HCT116 (cell line): ENCODE measurements at regions not wholly inside any gene's neighbourhood (a gene's known extent, or its start where the extent isn't known, plus 50 kb on each side); places are given as distances from the start of the nearest gene placed in this dataset.

Experiments
- EGR1 ChIP-seq: IDR thresholded peaks from 2 replicates; pipeline ENCODE4 v1.6.1; 2012; ENCODE audit warnings: low read depth
- EZH2 ChIP-seq: fragments of 200-600 bp; sonication (generic); IDR thresholded peaks from 2 replicates; pipeline ENCODE4 v1.6.1; 2017; ENCODE audit warnings: antibody characterized with exemption, mixed run types
- POLR2AphosphoS5 ChIP-seq: IDR thresholded peaks from 2 replicates; pipeline ENCODE4 v1.6.1; 2011; ENCODE audit warnings: mild to moderate bottlenecking, low read depth, low read length, moderate library complexity
- SP1 ChIP-seq: IDR thresholded peaks from 2 replicates; pipeline ENCODE4 v1.6.1; 2012; ENCODE audit warnings: low read depth
- YY1 ChIP-seq: IDR thresholded peaks from 2 replicates; pipeline ENCODE4 v1.6.1; 2011; ENCODE audit warnings: low read length, low read depth, moderate library complexity, mild to moderate bottlenecking; ENCODE audit not compliant: insufficient replicate concordance; ENCODE audit errors: extremely low read depth
- TF ChIP-seq, protein P1 (sequence below), 3 experiments: fragments of 200-600 bp in 1 of 3; sonication (generic) in 1 of 3; IDR thresholded peaks in 2 of 3; conservative IDR thresholded peaks in 1 of 3; 2 replicates each; pipeline ENCODE4 v1.5.1; 2012 to 2017; ENCODE audit warnings: low read depth in 2 of 3, low read length in 2 of 3, antibody characterized with exemption in 1 of 3, borderline replicate concordance in 1 of 3, control low read depth in 1 of 3, mild to moderate bottlenecking in 1 of 3, mixed read lengths in 1 of 3, mixed run types in 1 of 3, moderate library complexity in 1 of 3; ENCODE audit not compliant: insufficient read depth in 1 of 3
- TF ChIP-seq, protein P2 (sequence below): IDR thresholded peaks from 2 replicates; pipeline ENCODE4 v1.6.1; 2012
- TF ChIP-seq, protein P3 (sequence below): IDR thresholded peaks from 2 replicates; pipeline ENCODE4 v1.6.1; 2012; ENCODE audit warnings: low read depth

DNA sequence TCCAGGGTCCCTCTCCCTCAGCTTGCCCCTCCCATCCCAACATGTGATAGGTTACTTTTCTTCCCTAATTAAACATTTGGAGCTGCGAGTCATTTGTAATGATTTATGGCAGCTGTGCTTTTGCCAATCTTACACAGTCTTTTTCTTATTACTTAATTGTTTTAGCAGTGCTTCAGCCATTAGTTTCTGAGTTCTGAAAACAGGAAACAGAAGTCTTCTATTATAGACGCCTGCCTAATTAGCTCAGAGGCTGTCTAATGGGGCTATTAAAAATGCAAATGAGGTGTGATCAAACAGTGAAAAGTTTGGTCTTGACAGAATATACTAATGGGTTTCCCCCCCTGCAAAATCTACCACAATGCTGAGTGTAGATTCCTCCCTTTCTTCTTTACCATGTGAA lies 388.3 kb upstream of the CELF4 start:
- TF ChIP-seq, protein P1, sequence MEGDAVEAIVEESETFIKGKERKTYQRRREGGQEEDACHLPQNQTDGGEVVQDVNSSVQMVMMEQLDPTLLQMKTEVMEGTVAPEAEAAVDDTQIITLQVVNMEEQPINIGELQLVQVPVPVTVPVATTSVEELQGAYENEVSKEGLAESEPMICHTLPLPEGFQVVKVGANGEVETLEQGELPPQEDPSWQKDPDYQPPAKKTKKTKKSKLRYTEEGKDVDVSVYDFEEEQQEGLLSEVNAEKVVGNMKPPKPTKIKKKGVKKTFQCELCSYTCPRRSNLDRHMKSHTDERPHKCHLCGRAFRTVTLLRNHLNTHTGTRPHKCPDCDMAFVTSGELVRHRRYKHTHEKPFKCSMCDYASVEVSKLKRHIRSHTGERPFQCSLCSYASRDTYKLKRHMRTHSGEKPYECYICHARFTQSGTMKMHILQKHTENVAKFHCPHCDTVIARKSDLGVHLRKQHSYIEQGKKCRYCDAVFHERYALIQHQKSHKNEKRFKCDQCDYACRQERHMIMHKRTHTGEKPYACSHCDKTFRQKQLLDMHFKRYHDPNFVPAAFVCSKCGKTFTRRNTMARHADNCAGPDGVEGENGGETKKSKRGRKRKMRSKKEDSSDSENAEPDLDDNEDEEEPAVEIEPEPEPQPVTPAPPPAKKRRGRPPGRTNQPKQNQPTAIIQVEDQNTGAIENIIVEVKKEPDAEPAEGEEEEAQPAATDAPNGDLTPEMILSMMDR (IDR thresholded peaks at IDR 0.05 in 2 of 3, conservative IDR thresholded peaks at IDR 0.05 in 1 of 3; ENCODE audit: borderline replicate concordance in 1 of 3, insufficient read depth in 1 of 3, low read depth in 2 of 3, low read length in 2 of 3): no peak
- no peak for TF ChIP-seq POLR2AphosphoS5
- TF ChIP-seq, protein P2, sequence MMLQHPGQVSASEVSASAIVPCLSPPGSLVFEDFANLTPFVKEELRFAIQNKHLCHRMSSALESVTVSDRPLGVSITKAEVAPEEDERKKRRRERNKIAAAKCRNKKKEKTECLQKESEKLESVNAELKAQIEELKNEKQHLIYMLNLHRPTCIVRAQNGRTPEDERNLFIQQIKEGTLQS: no peak
- TF ChIP-seq SP1: no peak
- TF ChIP-seq EZH2: no peak
- no peak for TF ChIP-seq YY1
- TF ChIP-seq, protein P3, sequence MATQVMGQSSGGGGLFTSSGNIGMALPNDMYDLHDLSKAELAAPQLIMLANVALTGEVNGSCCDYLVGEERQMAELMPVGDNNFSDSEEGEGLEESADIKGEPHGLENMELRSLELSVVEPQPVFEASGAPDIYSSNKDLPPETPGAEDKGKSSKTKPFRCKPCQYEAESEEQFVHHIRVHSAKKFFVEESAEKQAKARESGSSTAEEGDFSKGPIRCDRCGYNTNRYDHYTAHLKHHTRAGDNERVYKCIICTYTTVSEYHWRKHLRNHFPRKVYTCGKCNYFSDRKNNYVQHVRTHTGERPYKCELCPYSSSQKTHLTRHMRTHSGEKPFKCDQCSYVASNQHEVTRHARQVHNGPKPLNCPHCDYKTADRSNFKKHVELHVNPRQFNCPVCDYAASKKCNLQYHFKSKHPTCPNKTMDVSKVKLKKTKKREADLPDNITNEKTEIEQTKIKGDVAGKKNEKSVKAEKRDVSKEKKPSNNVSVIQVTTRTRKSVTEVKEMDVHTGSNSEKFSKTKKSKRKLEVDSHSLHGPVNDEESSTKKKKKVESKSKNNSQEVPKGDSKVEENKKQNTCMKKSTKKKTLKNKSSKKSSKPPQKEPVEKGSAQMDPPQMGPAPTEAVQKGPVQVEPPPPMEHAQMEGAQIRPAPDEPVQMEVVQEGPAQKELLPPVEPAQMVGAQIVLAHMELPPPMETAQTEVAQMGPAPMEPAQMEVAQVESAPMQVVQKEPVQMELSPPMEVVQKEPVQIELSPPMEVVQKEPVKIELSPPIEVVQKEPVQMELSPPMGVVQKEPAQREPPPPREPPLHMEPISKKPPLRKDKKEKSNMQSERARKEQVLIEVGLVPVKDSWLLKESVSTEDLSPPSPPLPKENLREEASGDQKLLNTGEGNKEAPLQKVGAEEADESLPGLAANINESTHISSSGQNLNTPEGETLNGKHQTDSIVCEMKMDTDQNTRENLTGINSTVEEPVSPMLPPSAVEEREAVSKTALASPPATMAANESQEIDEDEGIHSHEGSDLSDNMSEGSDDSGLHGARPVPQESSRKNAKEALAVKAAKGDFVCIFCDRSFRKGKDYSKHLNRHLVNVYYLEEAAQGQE: no peak
- TF ChIP-seq EGR1: no peak
